HG03378 (cell line): ENCODE measurements at regions not wholly inside any gene's neighbourhood (a gene's known extent, or its start where the extent isn't known, plus 50 kb on each side); places are given as distances from the start of the nearest gene placed in this dataset.

Experiments used
- ATAC-seq: cut with Tn5 transposase; IDR thresholded peaks from one replicate; pipeline ENCODE4 v1.9.1; 2021; ENCODE audit warnings: mild to moderate bottlenecking, moderate library complexity; ENCODE audit not compliant: unreplicated experiment

- no peak for ATAC-seq
Measured at GRCh38 chr4:162659716-162660115, 495.9 kb upstream of the FSTL5 start.

DNA sequence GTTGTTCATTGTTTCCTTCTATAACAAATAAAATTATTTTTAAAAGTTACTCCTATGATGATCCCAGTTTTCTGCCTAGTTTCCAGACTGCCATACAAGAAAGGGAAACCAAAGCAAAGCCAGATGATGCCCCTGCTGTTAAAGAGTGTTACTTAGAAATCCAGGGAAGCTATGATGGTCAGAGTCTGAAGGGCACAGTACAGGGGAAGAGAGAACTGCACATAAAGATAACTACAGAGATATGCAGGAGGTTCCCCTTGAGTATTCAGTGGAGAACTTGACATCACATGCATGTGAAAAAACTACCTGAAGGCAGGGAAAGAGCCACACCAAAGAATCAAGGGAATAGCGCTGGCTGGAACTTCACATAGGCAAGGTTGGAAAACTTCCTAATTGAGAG is 494.2 kb upstream of the FSTL5 start:
- no peak for ATAC-seq

GRCh38 chr4:162650166-162650565 is 486.4 kb upstream of the FSTL5 start:
- no peak for ATAC-seq

DNA sequence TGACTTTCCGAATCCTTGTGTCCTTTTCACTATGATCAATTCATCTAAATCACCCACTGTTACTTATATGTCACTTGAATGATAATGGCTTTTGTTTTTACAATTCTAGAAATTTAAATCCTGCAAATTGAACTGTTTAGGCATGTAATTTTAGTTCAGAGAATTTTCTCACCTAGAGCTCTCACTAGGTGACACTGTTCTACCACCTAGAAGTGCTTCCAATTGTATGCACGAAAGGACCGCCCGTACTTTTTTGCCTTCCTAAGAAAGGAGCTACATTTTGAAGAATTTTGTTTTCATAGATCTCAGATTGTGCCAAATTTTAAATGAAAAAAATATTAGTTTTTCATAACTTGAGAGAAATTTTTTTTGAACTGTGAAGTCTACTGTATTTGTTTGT is 481.6 kb upstream of the FSTL5 start:
- ATAC-seq = no peak

- ATAC-seq = no peak
Measured at GRCh38 chr4:162644346-162644745, 480.5 kb upstream of the FSTL5 start.

GRCh38 chr4:162640152-162640551 is 476.4 kb upstream of the FSTL5 start:
- no peak for ATAC-seq

GRCh38 chr4:162634390-162634789 is 470.6 kb upstream of the FSTL5 start:
- no peak for ATAC-seq

- no peak for ATAC-seq
Measured at GRCh38 chr4:162622664-162623063, 458.9 kb upstream of the FSTL5 start.

DNA sequence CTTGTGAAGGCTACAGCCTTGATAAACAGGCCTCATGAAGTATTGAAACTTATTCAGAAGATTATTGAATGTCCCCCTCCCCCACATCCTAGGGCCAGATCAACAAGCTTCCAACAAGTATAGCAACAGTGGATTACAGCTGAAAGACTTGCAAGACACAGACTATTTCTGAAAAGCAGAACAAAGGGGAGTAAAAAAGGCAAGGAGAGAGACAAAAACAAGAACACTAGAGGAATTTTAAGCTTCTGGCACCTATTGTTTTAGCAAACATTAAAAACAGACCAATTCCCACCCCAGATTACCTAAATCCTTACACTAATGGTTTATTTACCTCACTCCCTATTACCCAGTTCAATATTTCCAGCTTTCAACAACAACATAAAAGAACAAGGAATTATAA is 446.3 kb upstream of the FSTL5 start:
- ATAC-seq = no peak

GRCh38 chr4:162586266-162586665 is 422.5 kb upstream of the FSTL5 start:
- no peak for ATAC-seq

DNA sequence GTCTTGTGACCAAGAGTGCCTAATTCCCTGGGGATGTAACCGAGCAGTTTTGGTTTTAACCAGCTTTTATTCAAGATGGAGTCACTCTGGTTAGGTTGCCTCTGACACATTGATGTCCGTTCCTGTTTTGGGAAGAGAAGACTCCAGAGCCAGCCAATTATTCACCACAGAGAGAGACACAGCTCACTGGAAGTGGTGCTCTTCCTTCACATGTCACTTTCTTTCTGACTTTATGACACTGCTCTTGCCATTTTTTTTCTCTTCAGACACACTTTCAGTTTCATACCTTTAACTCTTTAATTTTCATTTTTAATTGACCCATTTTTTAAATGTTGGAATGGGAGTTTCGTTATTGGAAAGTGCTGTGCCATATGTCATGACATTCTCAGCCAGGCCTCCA is 418.4 kb upstream of the FSTL5 start:
- no peak for ATAC-seq

DNA sequence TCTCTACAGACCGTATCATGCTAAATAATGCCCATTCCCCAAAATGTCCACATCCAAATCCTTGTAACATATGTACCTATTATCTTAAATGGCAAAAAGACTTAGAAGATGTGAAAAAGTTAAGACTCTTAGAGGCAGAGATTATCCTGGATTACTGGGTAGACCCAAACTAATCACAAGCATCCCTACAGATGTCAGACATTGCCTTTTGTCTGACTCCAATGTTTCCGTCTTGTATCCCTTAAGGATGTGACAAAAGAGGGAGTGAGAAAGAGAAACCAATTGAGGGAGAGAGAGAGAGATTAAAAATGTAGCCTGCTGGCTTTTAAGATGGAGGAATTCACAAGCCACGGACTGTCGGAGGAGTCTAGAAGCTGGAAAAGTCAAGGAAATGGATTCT is 401.9 kb upstream of the FSTL5 start:
- ATAC-seq = no peak

DNA sequence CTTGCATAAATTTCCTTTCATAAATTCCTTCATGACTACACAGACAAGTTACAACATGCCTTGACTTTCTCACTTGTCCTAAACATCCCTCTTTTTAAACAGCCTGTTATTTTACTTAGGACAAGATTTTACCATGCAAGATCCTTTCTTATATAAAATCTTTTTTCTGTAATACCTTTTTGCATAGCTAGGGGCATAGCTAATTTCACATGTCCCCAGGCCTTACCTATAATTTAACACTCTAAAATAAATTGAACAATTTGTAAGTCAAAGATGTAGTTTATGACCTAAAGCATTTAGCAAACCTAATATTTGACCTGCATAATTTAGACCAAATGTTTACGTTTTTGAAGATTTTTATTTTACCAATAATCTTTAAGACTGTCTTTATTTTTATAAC is 396.3 kb upstream of the FSTL5 start:
- no peak for ATAC-seq

GRCh38 chr4:162557516-162558106 is 393.8 kb upstream of the FSTL5 start:
- peak; percentile 41 for ATAC-seq

- no peak for ATAC-seq
Measured at GRCh38 chr4:162535121-162535520, 371.3 kb upstream of the FSTL5 start.

GRCh38 chr4:162523171-162523570 is 359.4 kb upstream of the FSTL5 start:
- no peak for ATAC-seq

DNA sequence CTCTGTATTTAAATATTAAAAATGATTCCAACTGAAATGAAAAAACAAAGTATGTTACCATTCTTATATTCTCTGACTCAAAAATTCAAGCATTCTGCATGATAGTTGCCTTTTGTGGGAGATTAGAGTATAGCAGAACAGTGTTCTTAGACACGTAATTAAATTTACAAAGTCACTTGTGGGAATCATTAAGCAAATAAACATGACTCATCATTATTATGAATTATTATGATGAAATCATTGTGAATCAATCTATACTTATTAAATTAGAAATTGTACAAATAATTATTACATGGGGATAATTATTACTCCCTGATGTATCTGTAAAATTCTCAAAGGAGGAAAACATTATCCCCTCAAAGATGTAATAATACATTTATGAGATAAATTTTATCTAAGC is 358.9 kb upstream of the FSTL5 start:
- ATAC-seq = no peak

DNA sequence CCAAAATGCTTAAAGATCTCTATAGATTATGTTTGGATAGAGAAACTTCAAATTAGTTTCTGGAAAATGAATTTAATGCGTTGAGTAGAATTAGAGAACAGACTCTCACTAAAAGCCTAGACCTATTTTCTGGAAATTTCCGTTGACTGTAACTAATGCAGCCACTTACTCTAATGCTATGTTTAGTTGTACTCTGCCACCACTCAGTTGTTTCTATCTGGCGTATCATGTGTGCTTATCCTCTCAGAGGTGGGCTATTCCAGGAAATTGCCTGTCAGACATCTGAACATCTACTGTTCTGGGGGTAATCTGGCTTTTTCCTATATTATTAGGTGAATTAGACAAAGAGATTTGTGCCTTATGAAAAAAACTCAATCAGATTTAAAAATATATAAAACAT is 347.1 kb upstream of the FSTL5 start:
- ATAC-seq = no peak

- no peak for ATAC-seq
Measured at GRCh38 chr4:162510115-162510514, 346.3 kb upstream of the FSTL5 start.

GRCh38 chr4:162509333-162509732 is 345.5 kb upstream of the FSTL5 start:
- no peak for ATAC-seq

DNA sequence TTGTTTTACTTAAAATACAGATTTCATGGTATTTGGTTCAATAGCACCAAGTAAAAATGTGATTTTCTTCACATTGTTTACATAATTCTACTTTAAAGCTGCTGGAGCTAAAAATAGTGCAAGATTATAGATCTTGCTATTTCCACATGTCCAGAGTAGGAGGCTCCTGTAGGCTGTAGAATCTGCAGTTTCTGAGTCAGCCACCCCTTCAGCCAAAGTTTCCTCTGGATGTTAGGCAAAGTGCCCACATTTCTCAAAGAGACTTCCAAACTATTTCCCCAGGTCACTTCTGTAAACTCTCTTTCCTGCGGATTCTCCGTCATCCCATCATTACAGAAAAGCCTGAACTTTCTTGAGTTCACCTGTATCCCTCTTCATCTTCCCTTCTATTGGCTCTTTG is 342.5 kb upstream of the FSTL5 start:
- ATAC-seq = no peak

GRCh38 chr4:162503868-162504267 is 340.1 kb upstream of the FSTL5 start:
- no peak for ATAC-seq

DNA sequence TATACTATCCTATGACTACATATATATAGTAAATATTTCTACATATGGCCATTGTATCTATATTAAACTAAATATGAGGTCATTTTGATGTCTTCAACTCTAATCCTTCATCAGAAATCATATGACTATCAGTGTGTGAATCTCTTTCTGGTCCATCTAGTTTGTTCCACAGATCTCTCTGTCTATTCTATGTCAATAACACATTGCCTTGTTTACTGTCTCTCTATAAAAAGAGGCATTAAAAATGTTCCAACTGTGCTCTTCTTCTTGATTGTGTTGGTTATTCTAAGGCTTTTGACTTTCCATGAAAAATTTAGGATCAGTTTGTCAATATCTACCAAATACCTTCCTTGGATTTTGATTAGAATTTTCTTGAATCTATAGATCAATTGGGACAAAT is 338.3 kb upstream of the FSTL5 start:
- no peak for ATAC-seq

DNA sequence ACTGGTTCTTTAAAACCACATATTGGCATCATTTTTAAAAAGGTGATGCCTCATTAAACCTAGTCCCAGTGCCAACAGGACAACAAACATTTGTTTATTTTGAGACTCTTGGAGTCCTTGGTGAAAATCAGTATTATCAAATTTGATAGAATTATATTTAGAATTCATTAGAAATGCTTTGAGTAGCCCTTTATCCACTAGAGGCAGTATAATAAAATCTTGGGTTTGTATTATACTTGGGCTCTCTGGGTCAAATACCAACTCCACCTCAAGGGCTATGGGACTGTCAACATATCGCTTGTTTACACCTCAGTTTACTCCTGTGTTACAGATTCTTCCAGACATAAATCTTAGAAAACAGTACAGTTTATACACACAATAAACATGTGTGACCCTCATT is 335.7 kb upstream of the FSTL5 start:
- peak; percentile 52 for ATAC-seq
